ENCODE measurements at regions not wholly inside any gene's neighbourhood (a gene's known extent, or its start where the extent isn't known, plus 50 kb on each side); places are given as distances from the start of the nearest gene placed in this dataset.

DNA sequence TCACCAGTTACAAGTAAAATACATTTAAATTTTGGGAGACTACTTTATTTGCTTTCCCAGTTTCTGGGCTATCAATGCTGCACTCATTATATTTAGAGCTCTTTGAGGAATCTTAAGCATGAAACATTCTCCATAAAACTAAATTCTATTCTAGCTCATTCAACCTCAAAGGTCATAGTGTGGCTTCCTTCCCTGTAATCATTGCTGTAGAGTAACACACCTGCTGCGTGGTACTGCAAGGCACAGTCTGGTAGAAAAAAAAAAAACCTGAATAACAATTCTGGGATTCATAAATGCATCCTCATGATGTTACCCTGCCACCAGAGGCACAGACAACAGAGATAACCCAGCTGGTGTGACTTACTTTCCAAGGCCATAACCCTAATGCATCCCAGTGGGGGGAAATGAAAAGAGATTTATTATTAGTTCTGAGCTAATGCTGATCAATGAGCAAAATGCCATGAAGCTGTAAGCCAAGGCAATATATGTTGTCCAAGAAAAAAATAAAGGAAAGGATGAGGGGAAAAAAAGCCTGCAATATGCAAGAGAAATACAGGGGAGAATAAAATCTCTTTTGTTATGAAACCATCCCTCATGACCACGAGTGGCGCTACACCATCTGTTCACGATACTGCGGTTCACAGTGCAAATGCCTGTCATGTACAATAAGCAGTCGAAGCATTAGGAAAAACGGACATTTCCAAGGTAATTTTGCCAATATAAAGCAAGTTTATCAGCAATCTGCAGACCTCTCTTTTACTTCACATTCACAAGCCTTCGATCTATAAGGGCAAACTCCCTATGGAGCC is 1481.6 kb upstream of the PIK3C3 start:
- TF ChIP-seq SIN3A (IDR thresholded peaks at IDR 0.05; ENCODE audit: borderline replicate concordance, insufficient read depth, low read length) (no peak), POLR2AphosphoS5 (IDR thresholded peaks at IDR 0.05; ENCODE audit: low read depth, low read length) (no peak), TAF1 (IDR thresholded peaks at IDR 0.05; ENCODE audit: borderline replicate concordance, insufficient read depth, low read length) (no peak)

All from PFSK-1 (cell line).